WERI-Rb-1 (cell line): ENCODE measurements at regions not wholly inside any gene's neighbourhood (a gene's known extent, or its start where the extent isn't known, plus 50 kb on each side); places are given as distances from the start of the nearest gene placed in this dataset.
A peak's percentile ranks its signal among the peaks of the same experiment; 100 is the strongest.

Experiments used
- DNase-seq: peaks from one replicate; pipeline ENCODE4 v3.0.0-alpha.2; 2020
- H3K27ac ChIP-seq: fragments of 250-450 bp; sonication (Bioruptor Pico); 2 replicates; pipeline ENCODE4 v1.5.1; 2020; ENCODE audit warnings: mild to moderate bottlenecking, moderate library complexity
- H3K27me3 ChIP-seq: fragments of 250-450 bp; sonication (Bioruptor Pico); 2 replicates; pipeline ENCODE4 v1.5.1; 2021; ENCODE audit warnings: mild to moderate bottlenecking, low read depth, moderate library complexity; ENCODE audit not compliant: insufficient read depth, severe bottlenecking
- H3K36me3 ChIP-seq: fragments of 250-450 bp; sonication (Bioruptor Pico); 2 replicates; pipeline ENCODE4 v1.5.1; 2020; ENCODE audit warnings: mild to moderate bottlenecking, moderate library complexity
- H3K4me3 ChIP-seq: 2 replicates; pipeline ENCODE4 v1.5.1; 2011; ENCODE audit warnings: low read depth, mild to moderate bottlenecking, control low read depth, low read length
- H3K9me3 ChIP-seq: fragments of 250-450 bp; sonication (Bioruptor Pico); 2 replicates; pipeline ENCODE4 v1.5.1; 2021; ENCODE audit warnings: mild to moderate bottlenecking, moderate library complexity; ENCODE audit not compliant: severe bottlenecking
- TF ChIP-seq, protein P1 (sequence below): IDR thresholded peaks from 2 replicates; pipeline ENCODE4 v1.5.1; 2011; ENCODE audit warnings: low read depth, mild to moderate bottlenecking, control low read depth, inconsistent platforms, low read length

DNA sequence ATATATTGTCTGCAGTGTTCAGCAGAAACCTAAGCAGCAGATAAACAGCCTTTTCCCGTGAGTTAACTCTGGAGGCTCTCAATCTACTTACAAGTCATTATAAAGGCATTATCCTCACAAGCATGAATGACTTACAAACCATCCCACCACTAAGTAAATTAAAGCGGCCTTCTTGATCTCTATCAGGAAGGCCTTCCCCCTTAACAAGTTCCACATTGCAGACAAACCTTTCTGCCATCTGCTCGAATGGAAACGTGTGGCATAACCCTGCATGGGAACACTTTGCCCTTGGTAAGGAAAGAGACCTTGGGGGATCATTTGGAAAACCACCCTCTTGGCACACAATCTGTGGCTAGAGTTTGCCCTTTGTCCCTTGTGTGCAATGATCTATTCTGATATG lies 199.5 kb downstream of the OSR1 start:
- Histone ChIP-seq H3K9me3 (peaks cover 7% of the 10 kb centered on the region), H3K4me3 (no peak overlapping the region), H3K27me3 (peaks cover 68% of the 10 kb centered on the region), H3K27ac (no peak overlapping the region), H3K36me3 (no peaks in the 10 kb centered on the region)
- TF ChIP-seq, protein P1, sequence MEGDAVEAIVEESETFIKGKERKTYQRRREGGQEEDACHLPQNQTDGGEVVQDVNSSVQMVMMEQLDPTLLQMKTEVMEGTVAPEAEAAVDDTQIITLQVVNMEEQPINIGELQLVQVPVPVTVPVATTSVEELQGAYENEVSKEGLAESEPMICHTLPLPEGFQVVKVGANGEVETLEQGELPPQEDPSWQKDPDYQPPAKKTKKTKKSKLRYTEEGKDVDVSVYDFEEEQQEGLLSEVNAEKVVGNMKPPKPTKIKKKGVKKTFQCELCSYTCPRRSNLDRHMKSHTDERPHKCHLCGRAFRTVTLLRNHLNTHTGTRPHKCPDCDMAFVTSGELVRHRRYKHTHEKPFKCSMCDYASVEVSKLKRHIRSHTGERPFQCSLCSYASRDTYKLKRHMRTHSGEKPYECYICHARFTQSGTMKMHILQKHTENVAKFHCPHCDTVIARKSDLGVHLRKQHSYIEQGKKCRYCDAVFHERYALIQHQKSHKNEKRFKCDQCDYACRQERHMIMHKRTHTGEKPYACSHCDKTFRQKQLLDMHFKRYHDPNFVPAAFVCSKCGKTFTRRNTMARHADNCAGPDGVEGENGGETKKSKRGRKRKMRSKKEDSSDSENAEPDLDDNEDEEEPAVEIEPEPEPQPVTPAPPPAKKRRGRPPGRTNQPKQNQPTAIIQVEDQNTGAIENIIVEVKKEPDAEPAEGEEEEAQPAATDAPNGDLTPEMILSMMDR: no peak
- peak; percentile 47 for DNase-seq

DNA sequence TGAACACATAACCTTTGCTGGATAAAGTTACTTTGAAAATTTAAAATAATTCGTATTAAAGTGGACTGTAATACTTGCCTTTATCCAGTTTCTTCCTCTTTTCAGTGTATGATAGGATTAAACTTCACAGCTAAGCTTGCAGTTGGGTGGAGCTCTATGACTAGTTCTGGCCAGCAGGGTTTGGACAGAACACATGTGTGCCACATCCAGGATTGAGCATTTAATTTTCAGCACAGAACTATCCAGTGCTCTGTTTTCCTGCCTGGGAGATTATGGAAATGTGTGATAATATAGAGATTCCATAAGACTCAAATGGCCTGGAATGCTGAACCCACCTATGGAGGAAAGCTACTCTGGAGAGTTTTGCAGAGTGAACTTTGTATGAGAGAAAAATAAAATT lies 200.2 kb downstream of the OSR1 start:
- peak; percentile 18 for DNase-seq
- H3K36me3 ChIP-seq: no peaks in the 10 kb centered on the region
- H3K9me3 ChIP-seq: peaks cover 7% of the 10 kb centered on the region
- H3K27ac ChIP-seq: no peak overlapping the region
- no peak overlapping the region for H3K4me3 ChIP-seq
- TF ChIP-seq, protein P1: no peak
- peaks cover 73% of the 10 kb centered on the region for H3K27me3 ChIP-seq

DNA sequence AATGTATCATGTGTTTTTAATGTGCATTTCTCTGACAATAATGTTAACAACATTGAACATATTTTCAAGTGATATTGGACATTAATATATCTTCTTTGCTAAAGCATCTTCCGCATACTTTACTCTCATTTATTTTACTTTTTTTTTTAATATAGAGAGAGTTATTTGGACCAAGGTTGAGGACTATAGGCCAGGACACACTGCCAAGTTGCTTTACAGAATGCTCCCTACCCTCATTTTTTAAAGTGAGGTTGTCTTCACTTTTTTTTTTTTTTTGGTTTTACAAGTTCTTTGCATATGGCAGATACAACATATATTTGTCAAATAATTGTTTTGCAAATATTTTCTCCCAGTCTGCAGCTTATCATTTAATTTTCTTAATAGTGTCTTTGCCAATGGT lies 201.8 kb downstream of the OSR1 start:
- Histone ChIP-seq H3K27ac (no peak overlapping the region), H3K36me3 (no peaks in the 10 kb centered on the region), H3K4me3 (no peak overlapping the region), H3K27me3 (peaks cover 82% of the 10 kb centered on the region), H3K9me3 (peaks cover 12% of the 10 kb centered on the region)
- no peak for DNase-seq
- TF ChIP-seq, protein P1: no peak

DNA sequence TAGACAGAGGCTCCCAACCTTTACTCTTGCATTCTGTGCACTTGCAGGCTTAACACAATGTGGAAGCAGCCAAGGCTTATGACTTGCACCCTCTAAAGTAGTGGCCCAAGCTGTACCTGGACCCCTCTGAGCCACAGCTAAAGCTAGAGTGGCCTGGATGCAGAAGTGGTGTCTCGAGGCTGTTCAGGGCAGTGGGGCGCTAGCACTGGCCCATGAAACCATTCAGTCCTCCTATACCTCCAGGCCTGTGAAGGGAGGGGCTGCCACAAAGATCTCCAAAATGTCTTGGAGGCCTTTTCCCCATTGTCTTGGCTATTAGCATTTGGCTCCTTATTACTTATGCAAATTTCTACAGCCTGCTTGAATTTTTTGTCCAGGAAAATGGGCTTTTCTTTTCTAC lies 207.7 kb downstream of the OSR1 start:
- TF ChIP-seq, protein P1: no peak
- Histone ChIP-seq H3K36me3 (no peaks in the 10 kb centered on the region), H3K27me3 (peaks cover 49% of the 10 kb centered on the region), H3K4me3 (no peak overlapping the region), H3K9me3 (peaks cover 21% of the 10 kb centered on the region), H3K27ac (no peak overlapping the region)
- DNase-seq: no peak

DNA sequence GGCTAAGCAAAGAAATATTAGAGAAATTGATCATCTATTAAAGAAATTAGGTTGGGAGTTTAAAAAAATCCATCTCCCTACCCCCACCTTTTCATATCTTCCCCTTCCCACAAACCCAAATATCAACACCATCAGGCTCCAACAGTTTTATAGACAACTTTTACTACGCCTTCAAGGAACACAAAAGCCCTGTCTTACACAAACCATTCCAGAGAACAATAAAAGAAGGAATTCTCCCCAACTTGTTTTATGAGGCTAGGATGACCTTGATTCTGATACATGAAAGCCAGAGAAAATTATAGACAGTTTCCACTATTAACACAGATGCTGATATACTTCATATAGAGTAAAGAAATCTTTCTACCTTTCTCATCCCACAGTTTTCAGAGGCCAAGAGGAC lies 211.6 kb downstream of the OSR1 start:
- Histone ChIP-seq H3K36me3 (no peaks in the 10 kb centered on the region), H3K27ac (no peak overlapping the region), H3K27me3 (peaks cover 36% of the 10 kb centered on the region), H3K4me3 (no peak overlapping the region), H3K9me3 (peaks cover 19% of the 10 kb centered on the region)
- no peak for DNase-seq
- TF ChIP-seq, protein P1: no peak

DNA sequence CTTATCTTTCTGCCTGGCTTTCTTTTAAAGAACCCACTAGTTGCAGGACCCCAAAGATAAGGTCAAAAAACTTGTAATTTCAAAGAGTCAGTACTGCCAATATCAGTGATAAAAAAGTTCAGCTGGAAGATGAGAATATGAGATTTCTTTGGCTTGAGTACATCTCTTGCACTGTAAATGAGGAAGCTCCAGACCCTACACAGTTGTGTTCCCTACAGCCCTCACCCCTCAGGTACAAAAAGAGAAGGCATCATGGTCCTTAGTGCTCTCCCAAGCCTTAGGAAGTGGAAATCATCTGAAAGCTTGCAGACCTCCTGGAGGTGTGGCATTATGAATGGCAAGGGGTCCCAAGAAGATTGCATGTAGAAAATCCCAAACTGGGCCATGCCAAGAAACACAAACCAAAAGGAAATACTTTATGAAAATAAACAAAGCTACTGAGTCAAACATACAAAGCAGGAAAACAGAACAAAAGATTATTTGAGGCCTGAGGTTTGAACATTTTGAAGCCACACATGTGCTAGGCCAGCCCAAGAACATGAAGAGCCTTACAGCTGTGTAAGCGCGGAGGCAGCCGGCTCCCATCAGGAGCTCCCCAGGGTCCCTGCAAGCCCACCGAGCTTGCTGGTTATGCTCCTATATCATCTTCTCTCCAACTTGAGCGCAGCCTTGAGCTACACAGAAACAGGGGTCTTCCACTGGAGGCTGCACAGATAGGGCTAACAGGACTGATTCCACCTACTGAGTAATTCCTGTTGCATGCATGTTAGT lies 217.0 kb downstream of the OSR1 start:
- Histone ChIP-seq H3K27ac (no peak overlapping the region), H3K4me3 (no peak overlapping the region), H3K27me3 (peaks cover 45% of the 10 kb centered on the region), H3K9me3 (no peaks in the 10 kb centered on the region), H3K36me3 (no peaks in the 10 kb centered on the region)
- DNase-seq: no peak
- TF ChIP-seq, protein P1: no peak
